GM18505 (cell line): ENCODE measurements at regions not wholly inside any gene's neighbourhood (a gene's known extent, or its start where the extent isn't known, plus 50 kb on each side); places are given as distances from the start of the nearest gene placed in this dataset.

Experiments
- ATAC-seq: cut with Tn5 transposase; IDR thresholded peaks from one replicate; pipeline ENCODE4 v1.9.1; 2021; ENCODE audit not compliant: unreplicated experiment
- POLR2A ChIP-seq: IDR thresholded peaks from 4 replicates; pipeline ENCODE4 v1.6.1; 2011; ENCODE audit warnings: borderline replicate concordance; ENCODE audit not compliant: insufficient read depth, insufficient read length; ENCODE audit errors: extremely low read depth

- no peak for ATAC-seq
- no peak for TF ChIP-seq POLR2A
Measured at GRCh38 chr16:5527817-5528216, 430.2 kb upstream of the EEF2KMT start.

DNA sequence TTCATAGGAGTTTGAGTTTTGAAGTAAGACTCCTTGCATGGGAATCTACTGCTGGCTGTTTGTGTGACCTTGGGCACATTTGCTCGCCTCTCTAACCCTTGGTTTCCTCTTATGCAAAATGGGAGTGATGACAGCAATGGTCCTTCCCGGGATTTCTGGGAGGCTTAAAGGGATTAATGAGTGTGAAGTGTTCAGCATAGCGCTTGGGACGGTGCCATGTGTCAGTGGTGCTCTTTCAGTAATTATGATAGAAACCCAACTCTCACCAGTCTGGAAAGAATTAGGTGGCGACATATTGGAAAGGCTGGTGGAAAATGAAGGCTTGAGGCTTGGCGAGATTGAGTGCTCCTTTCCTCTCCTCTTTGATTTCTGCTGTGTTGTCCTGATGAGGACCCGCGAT, 429.2 kb upstream of the EEF2KMT start:
- no peak for ATAC-seq
- no peak for TF ChIP-seq POLR2A

GRCh38 chr16:5523829-5524228, 426.2 kb upstream of the EEF2KMT start:
- no peak for TF ChIP-seq POLR2A
- ATAC-seq: no peak

GRCh38 chr16:5516115-5516514, 418.5 kb upstream of the EEF2KMT start:
- no peak for TF ChIP-seq POLR2A
- no peak for ATAC-seq

GRCh38 chr16:5512014-5512413, 414.4 kb upstream of the EEF2KMT start:
- ATAC-seq: no peak
- TF ChIP-seq POLR2A: no peak

GRCh38 chr16:5510819-5511370, 413.3 kb upstream of the EEF2KMT start:
- no peak for ATAC-seq

DNA sequence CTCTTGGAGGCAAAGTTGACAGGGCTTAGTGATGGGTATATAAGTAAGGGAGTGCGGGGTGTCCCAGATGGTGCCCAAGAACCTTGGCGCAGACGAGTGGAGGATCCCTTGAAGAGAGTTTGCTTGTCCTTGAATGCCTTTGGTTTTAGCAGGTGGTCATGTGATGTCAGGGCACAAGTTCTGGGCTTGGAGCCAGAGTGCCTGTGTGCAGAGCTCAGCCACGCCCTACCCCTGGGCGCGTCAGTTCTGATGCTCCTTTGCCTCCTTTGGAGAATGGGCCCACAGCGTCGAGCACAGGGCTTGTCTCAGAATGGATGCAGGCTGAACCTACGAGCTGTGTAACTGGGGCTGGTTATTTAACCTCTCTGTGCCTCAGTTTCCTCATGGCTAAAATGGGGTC, 412.2 kb upstream of the EEF2KMT start:
- no peak for TF ChIP-seq POLR2A
- no peak for ATAC-seq

More at GRCh38 chr16:5510819-5511370, 413.3 kb upstream of the EEF2KMT start:
- no peak for TF ChIP-seq POLR2A

DNA sequence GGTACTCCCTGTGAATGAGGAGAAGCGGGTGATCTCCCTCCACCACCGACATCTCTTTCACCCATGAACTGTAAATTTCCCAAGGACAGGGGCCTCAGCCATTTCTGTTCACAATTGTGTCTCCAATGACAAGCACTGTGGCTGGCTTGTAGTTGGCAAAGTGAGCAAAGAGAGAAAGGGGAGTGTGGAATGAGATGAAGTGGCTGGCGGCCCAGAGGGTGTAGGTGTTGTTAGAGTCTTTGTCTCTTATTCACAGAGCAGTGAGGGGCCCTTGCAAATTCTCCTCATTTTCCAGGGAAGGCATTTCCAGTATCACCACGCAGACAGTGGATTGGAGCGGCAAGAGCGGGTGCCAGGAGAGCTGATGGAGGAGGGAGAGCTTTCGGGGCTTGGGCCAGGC, 411.7 kb upstream of the EEF2KMT start:
- no peak for ATAC-seq
- TF ChIP-seq POLR2A: no peak

DNA sequence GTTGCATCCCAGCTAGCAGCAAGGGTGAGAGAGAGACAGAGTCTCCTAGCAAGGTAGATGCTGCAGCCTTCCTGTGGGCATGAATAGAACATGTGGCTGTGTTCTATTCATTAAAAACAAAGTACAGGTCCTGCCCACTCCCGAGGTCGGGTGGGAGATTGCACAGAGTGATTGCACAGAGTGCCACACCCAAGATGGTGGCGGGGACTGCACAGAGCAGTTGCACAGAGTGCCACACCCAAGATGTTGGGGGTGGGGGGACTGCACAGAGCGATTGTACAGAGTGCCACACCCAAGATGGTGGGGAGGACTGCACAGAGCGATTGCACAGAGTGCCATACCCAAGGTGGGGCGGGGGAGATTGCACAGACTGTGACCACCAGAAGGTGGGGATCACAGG, 410.8 kb upstream of the EEF2KMT start:
- no peak for ATAC-seq
- TF ChIP-seq POLR2A: no peak

- no peak for TF ChIP-seq POLR2A
- no peak for ATAC-seq
Measured at GRCh38 chr16:5506021-5506420, 408.4 kb upstream of the EEF2KMT start.

DNA sequence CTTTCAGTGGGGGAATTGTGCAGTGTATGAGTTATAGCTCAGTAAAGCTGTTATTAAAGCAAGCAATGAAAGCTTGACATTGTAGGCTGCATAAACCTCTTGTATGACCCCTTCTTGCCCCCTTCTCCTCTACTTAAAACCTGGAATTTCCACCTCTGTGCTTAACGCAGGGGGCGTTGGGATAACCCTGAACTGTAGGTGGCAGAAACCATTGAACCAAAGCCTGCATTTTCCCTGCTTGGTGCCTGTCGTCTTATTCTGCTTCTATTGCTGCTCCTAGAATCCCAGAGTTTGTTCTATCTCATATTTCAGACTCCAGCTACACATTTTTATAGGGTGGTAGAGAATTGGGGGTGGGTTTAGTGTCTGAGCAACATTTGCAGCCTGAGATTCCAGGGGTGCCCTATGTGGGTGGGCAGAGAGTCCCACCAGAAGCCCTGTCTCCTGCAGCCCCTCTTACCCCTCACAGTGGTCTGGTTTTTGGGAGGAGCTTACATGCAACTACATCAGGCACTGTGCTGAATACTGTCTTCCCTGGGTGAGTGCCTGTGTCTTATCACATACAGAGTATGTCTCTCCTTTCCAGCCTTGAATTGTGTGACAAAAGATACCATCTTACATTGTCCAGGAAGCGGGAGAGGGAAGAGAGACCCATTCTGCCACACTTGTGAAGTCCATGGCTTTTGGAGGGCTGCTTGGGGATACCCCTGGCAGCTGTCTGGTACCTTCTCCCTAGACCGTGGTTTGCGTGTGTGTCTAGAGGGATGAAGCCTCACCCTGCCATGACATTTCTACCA, 407.7 kb upstream of the EEF2KMT start:
- no peak for ATAC-seq
- no peak for TF ChIP-seq POLR2A

DNA sequence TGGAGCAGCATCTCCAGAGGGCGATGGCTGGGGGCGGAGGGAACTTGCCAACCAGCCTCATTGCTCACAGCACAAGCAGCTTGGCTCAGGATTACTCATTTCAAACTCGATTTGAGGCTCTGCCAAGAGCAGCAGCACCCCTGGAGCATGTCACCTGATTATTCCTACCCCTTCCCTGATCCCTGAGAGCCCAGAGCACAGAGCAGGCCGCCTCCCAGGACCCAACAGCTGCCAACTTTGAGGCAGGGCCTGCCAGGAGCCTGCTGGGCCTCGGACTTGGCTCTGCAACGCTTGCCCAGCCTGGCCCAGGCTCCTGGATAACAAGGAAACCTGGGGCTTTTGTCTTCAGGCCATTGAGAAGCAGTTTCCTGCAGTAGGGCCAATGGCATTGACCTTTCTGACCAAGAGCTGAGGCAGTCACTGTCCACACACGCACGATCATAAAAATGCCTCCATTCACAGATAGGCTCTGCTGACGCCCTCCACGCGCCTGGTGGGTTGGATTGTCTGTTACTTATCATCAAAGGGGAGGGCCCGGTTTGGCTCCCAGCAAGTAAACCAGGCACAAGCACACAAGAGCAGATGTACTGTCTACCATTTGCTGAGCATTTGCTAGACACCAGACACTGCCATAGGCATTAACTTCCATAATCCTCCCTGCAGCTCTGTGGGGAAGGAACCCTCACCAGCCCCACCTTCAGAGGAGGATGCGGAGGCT, 406.6 kb upstream of the EEF2KMT start:
- no peak for TF ChIP-seq POLR2A
- ATAC-seq: no peak

DNA sequence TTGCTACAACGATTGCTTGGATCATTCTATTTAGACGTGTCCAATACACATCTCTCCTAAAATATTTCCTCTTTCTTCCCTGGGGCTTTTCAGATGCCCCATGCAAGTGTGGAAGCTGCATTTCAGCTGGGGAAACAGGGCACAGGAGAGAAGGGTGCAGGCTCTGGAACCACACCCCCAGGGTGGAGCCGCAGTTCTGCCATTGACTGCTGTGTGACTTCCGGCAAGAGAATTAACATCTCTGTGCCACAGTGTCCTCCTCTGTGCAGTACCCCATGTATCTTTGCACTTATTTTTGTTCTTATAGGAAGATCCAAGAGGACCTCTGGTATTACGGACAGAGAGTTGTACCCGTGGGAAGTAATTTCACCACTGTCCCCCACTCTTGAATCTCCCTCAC, 405.3 kb upstream of the EEF2KMT start:
- TF ChIP-seq POLR2A: no peak
- no peak for ATAC-seq

DNA sequence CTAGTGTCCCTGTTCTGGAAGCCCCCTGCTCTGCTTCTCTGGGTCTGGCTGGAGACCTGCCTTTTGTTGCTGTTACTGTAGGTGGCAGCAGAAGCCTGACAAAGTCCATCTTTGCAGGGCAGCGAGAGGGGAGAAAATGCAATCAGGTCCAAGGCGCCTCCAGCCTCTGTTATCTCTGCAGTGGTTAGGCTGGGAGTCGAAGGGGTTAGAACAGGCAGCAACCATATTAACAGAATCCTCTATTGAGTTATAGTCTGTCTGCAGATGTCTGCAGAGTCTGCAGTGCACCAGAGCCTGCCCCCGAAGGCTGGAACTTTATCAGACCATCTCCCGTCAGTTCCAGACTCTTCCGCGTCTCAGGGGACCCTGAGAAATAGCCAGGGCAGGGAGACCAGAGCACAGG, 404.9 kb upstream of the EEF2KMT start:
- no peak for ATAC-seq
- no peak for TF ChIP-seq POLR2A
